HCT116 (cell line): ENCODE measurements at regions not wholly inside any gene's neighbourhood (a gene's known extent, or its start where the extent isn't known, plus 50 kb on each side); places are given as distances from the start of the nearest gene placed in this dataset.

Experiments used
- ATAC-seq: fragments of 200-7000 bp; cut with Tn5 transposase; 2 replicates; pipeline ENCODE4 v1.9.1; 2020; ENCODE audit warnings: mild to moderate bottlenecking, moderate library complexity
- BruUV-seq: library from RNA; stranded (reverse); fragments of 400-500 nt; replicated peaks from 2 replicates; lab custom pipeline; 2021; lab: Mats Ljungman, UMichigan
- CTCF ChIA-PET: fragments of 300-600 bp; sonication (Branson Sonifier 250); formaldehyde crosslinking; loops from one replicate; lab custom pipeline; 2021; ENCODE audit warnings: antibody characterized with exemption; lab: Charles Lee
- POLR2A ChIA-PET: fragments of 300-600, 350-600 bp; sonication (Branson Sonifier 250); formaldehyde crosslinking; loops from one replicate; lab custom pipeline; 2021; ENCODE audit warnings: antibody characterized with exemption; lab: Charles Lee
- RAD21 ChIA-PET, 2 experiments: fragments of 300-600 bp; sonication (Branson Sonifier 250); formaldehyde crosslinking; loops; one replicate each; lab custom pipeline; 2023; ENCODE audit warnings: low total read pairs in 2 of 2; ENCODE audit not compliant: uncharacterized antibody in 2 of 2, unreplicated experiment in 2 of 2, low non-redundant PET in 1 of 2; lab: Charles Lee
- DNase-seq: peaks from one replicate; pipeline ENCODE4 v3.0.0-alpha.2; 2010; ENCODE audit warnings: low read depth, low spot score
- H2AFZ ChIP-seq: fragments of 200-600 bp; shearing (Covaris generic), sonication (generic); 2 replicates; pipeline ENCODE4 v1.6.1; 2017; ENCODE audit warnings: low read depth, mixed run types, mixed read lengths, antibody characterized with exemption, low read length; ENCODE audit not compliant: poor library complexity, severe bottlenecking
- H3K27ac ChIP-seq: 2 replicates; pipeline ENCODE4 v1.5.1; 2012; ENCODE audit warnings: low read depth, low read length
- H3K27me3 ChIP-seq: fragments of 200-600 bp; sonication (generic); 2 replicates; pipeline ENCODE4 v1.6.1; 2016; ENCODE audit warnings: mixed run types, low read length, mixed read lengths; ENCODE audit not compliant: insufficient read depth
- H3K36me3 ChIP-seq, 2 experiments: fragments of 200-500 bp in 1 of 2; fragments of 200-600 bp in 1 of 2; sonication (Bioruptor generic) in 1 of 2; sonication (generic) in 1 of 2; 2 replicates each; pipeline versions ENCODE4 v1.5.1 to v1.6.1; 2014 to 2016; ENCODE audit warnings: low read length in 2 of 2, inconsistent platforms in 1 of 2, mixed read lengths in 1 of 2, mixed run types in 1 of 2; ENCODE audit not compliant: insufficient read depth in 2 of 2, control insufficient read depth in 1 of 2
- H3K4me1 ChIP-seq, 2 experiments: fragments of 200-600 bp in 1 of 2; sonication (generic) in 1 of 2; 2 replicates each; pipeline versions ENCODE4 v1.5.1 to v1.6.1; 2012 to 2017; ENCODE audit warnings: low read length in 2 of 2, inconsistent platforms in 1 of 2, mild to moderate bottlenecking in 1 of 2, mixed read lengths in 1 of 2, mixed run types in 1 of 2, moderate library complexity in 1 of 2; ENCODE audit not compliant: insufficient read depth in 2 of 2, control insufficient read depth in 1 of 2
- H3K4me2 ChIP-seq: fragments of 200-600 bp; sonication (generic); 2 replicates; pipeline ENCODE4 v1.6.1; 2017; ENCODE audit warnings: mixed run types, low read length, mixed read lengths
- H3K4me3 ChIP-seq, 2 experiments: fragments of 200-600 bp in 1 of 2; sonication (generic) in 1 of 2; replicated peaks in 1 of 2; 2 replicates each; pipeline ENCODE4 v1.5.1; 2011 to 2016; ENCODE audit warnings: low read length in 2 of 2, control low read depth in 1 of 2, low read depth in 1 of 2, mild to moderate bottlenecking in 1 of 2, mixed read lengths in 1 of 2, mixed run types in 1 of 2
- H3K79me2 ChIP-seq: fragments of 200-600 bp; sonication (generic); 2 replicates; pipeline ENCODE4 v1.6.1; 2017; ENCODE audit warnings: mild to moderate bottlenecking, mixed run types, low read length, moderate library complexity, mixed read lengths; ENCODE audit not compliant: insufficient read depth
- H3K9ac ChIP-seq: fragments of 200-600 bp; sonication (generic); 2 replicates; pipeline ENCODE4 v1.6.1; 2016; ENCODE audit warnings: low read length, mixed read lengths
- H3K9me2 ChIP-seq: fragments of 200-600 bp; sonication (generic), shearing (Covaris generic); 2 replicates; pipeline ENCODE4 v1.6.1; 2017; ENCODE audit warnings: mixed run types, mild to moderate bottlenecking, moderate library complexity; ENCODE audit not compliant: insufficient read depth
- H3K9me3 ChIP-seq, 2 experiments: fragments of 200-500 bp in 1 of 2; fragments of 200-600 bp in 1 of 2; sonication (Bioruptor generic) in 1 of 2; sonication (generic) in 1 of 2; 2 replicates each; pipeline ENCODE4 v1.6.1; 2014 to 2017; ENCODE audit warnings: low read length in 2 of 2, mixed read lengths in 2 of 2, inconsistent platforms in 1 of 2, low read depth in 1 of 2, mild to moderate bottlenecking in 1 of 2, mixed run types in 1 of 2, moderate library complexity in 1 of 2; ENCODE audit not compliant: control insufficient read depth in 1 of 2, insufficient read depth in 1 of 2
- H4K20me1 ChIP-seq: fragments of 200-600 bp; sonication (generic), shearing (Covaris generic); 2 replicates; pipeline ENCODE4 v1.6.1; 2017; ENCODE audit warnings: mixed run types, mild to moderate bottlenecking, moderate library complexity; ENCODE audit not compliant: insufficient read depth
- CBX3 ChIP-seq: IDR thresholded peaks from 2 replicates; pipeline ENCODE4 v1.6.1; 2012; ENCODE audit warnings: low read depth
- CTCF ChIP-seq, 3 experiments: fragments of 200-600 bp in 1 of 3; sonication (generic) in 1 of 3; IDR thresholded peaks in 2 of 3; conservative IDR thresholded peaks in 1 of 3; 2 replicates each; pipeline ENCODE4 v1.5.1; 2012 to 2017; ENCODE audit warnings: low read depth in 2 of 3, low read length in 2 of 3, antibody characterized with exemption in 1 of 3, borderline replicate concordance in 1 of 3, control low read depth in 1 of 3, mild to moderate bottlenecking in 1 of 3, mixed read lengths in 1 of 3, mixed run types in 1 of 3, moderate library complexity in 1 of 3; ENCODE audit not compliant: insufficient read depth in 1 of 3
- EGR1 ChIP-seq: IDR thresholded peaks from 2 replicates; pipeline ENCODE4 v1.6.1; 2012; ENCODE audit warnings: low read depth
- ELF1 ChIP-seq: IDR thresholded peaks from 2 replicates; pipeline ENCODE4 v1.6.1; 2012; ENCODE audit warnings: low read depth, borderline replicate concordance
- EZH2 ChIP-seq: fragments of 200-600 bp; sonication (generic); IDR thresholded peaks from 2 replicates; pipeline ENCODE4 v1.6.1; 2017; ENCODE audit warnings: antibody characterized with exemption, mixed run types
- EZH2phosphoT487 ChIP-seq: fragments of 200-600 bp; IDR thresholded peaks from 2 replicates; pipeline ENCODE4 v1.6.1; 2018; ENCODE audit warnings: antibody characterized with exemption, borderline replicate concordance
- POLR2A ChIP-seq: IDR thresholded peaks from 2 replicates; pipeline ENCODE4 v1.7.0; 2011; ENCODE audit warnings: borderline replicate concordance; ENCODE audit not compliant: insufficient read depth, insufficient read length; ENCODE audit errors: extremely low read depth
- RAD21 ChIP-seq: IDR thresholded peaks from 2 replicates; pipeline ENCODE4 v1.6.1; 2012; ENCODE audit warnings: low read depth, mild to moderate bottlenecking
- SP1 ChIP-seq: IDR thresholded peaks from 2 replicates; pipeline ENCODE4 v1.6.1; 2012; ENCODE audit warnings: low read depth
- TCF7L2 ChIP-seq: IDR thresholded peaks from 2 replicates; pipeline ENCODE4 v1.7.0; 2011; ENCODE audit warnings: borderline replicate concordance, inconsistent platforms; ENCODE audit not compliant: insufficient read depth, insufficient read length; ENCODE audit errors: extremely low read depth
- YY1 ChIP-seq: IDR thresholded peaks from 2 replicates; pipeline ENCODE4 v1.6.1; 2011; ENCODE audit warnings: low read length, low read depth, moderate library complexity, mild to moderate bottlenecking; ENCODE audit not compliant: insufficient replicate concordance; ENCODE audit errors: extremely low read depth
- ZFX ChIP-seq: fragments of 450-650 bp; IDR thresholded peaks from 2 replicates; pipeline ENCODE4 v1.6.1; 2017
- ZNF274 ChIP-seq: fragments of 200-500 bp; sonication (Bioruptor generic); IDR thresholded peaks from 2 replicates; pipeline ENCODE4 v1.6.1; 2014; ENCODE audit warnings: mild to moderate bottlenecking, low read depth, low read length, inconsistent platforms
- intact Hi-C: fragments of 100-400 bp; cut with micrococcal nuclease; formaldehyde crosslinking; loops from 2 replicates; pipeline ENCODE4 v1.10.0; 2022
- TF ChIP-seq, protein P1 (sequence below): IDR thresholded peaks from 2 replicates; pipeline ENCODE4 v1.6.1; 2012
- TF ChIP-seq, protein P2 (sequence below): IDR thresholded peaks from 2 replicates; pipeline ENCODE4 v1.6.1; 2012; ENCODE audit warnings: low read depth

DNA sequence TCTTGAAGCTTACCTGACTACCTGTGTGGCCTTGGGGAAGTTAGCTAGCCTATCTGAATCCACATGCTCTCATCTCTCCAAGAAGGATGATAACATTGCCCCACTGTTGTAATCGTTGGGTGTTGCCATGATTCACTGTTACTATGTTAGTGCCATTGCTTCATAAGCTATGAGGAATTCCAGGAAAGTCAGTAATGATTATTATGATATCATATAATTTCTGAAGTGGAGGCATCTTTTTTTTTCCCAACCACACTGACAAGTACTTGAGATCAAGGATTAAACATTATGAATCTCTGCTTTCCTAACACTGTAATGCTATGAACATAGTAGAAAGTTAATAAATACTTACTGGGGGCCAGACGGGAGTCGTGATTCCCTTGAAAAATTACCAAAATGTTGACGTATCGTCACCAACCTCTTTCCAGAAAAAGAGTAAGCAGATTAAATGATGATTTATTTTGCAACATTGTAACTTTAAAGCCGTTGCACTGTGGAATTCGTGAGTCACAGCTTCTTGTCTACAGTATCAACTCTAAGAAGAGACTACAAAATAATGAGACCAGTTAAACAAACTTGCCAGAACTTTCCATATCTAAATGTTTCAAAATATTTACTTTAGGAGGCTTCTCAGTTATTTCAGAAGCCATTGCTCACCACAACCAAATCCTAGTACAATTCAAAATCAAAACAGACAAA is 459.9 kb downstream of the PIK3C3 start:
- ChIA-PET CTCF (no interaction called here), RAD21 (no interaction called here), POLR2A (no interaction called here)
- Histone ChIP-seq H3K4me2 (no peak overlapping the region), H3K79me2 (no peaks in the 10 kb centered on the region), H3K4me3 (no peak overlapping the region), H3K36me3 (no peaks in the 10 kb centered on the region), H3K4me1 (no peaks in the 10 kb centered on the region), H3K9me2 (no peaks in the 10 kb centered on the region), H3K27me3 (no peaks in the 10 kb centered on the region), H3K9ac (no peak overlapping the region), H2AFZ (no peak overlapping the region), H3K27ac (no peak overlapping the region), H4K20me1 (no peaks in the 10 kb centered on the region), H3K9me3 (peaks cover 0 to 18% of the 10 kb centered on the region in 2 experiments; a peak in 2 of 4 replicates)
- TF ChIP-seq ZFX (no peak), EZH2 (no peak), SP1 (no peak), CBX3 (no peak), TCF7L2 (no peak), ELF1 (no peak), RAD21 (no peak)
- no peak for ATAC-seq
- BruUV-seq: no TSS peak
- intact Hi-C loops: no loop called here
- DNase-seq: no peak

GRCh38 chr18:42417189-42417588 is 462.2 kb downstream of the PIK3C3 start:
- Histone ChIP-seq H2AFZ (no peak overlapping the region), H3K27me3 (no peaks in the 10 kb centered on the region), H3K4me3 (no peak overlapping the region), H4K20me1 (no peaks in the 10 kb centered on the region), H3K27ac (no peak overlapping the region), H3K9me2 (no peaks in the 10 kb centered on the region), H3K9me3 (peaks cover 0 to 14% of the 10 kb centered on the region in 2 experiments; a peak in 2 of 4 replicates), H3K36me3 (no peaks in the 10 kb centered on the region), H3K4me1 (no peaks in the 10 kb centered on the region), H3K79me2 (no peaks in the 10 kb centered on the region), H3K4me2 (no peak overlapping the region), H3K9ac (no peak overlapping the region)
- POLR2A ChIA-PET: no interaction called here
- RAD21 ChIA-PET: no interaction called here
- ATAC-seq: no peak
- DNase-seq: no peak
- no TSS peak for BruUV-seq
- CTCF ChIA-PET: no interaction called here
- intact Hi-C loops: no loop called here
- TF ChIP-seq ZFX (no peak), ZNF274 (no peak), YY1 (no peak), RAD21 (no peak), POLR2A (no peak), EZH2phosphoT487 (no peak), EGR1 (no peak), TCF7L2 (no peak), CTCF (IDR thresholded peaks at IDR 0.05 in 2 of 3, conservative IDR thresholded peaks at IDR 0.05 in 1 of 3; ENCODE audit: borderline replicate concordance in 1 of 3, insufficient read depth in 1 of 3, low read depth in 2 of 3, low read length in 2 of 3) (no peak)
- TF ChIP-seq, protein P1, sequence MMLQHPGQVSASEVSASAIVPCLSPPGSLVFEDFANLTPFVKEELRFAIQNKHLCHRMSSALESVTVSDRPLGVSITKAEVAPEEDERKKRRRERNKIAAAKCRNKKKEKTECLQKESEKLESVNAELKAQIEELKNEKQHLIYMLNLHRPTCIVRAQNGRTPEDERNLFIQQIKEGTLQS: no peak
- TF ChIP-seq, protein P2, sequence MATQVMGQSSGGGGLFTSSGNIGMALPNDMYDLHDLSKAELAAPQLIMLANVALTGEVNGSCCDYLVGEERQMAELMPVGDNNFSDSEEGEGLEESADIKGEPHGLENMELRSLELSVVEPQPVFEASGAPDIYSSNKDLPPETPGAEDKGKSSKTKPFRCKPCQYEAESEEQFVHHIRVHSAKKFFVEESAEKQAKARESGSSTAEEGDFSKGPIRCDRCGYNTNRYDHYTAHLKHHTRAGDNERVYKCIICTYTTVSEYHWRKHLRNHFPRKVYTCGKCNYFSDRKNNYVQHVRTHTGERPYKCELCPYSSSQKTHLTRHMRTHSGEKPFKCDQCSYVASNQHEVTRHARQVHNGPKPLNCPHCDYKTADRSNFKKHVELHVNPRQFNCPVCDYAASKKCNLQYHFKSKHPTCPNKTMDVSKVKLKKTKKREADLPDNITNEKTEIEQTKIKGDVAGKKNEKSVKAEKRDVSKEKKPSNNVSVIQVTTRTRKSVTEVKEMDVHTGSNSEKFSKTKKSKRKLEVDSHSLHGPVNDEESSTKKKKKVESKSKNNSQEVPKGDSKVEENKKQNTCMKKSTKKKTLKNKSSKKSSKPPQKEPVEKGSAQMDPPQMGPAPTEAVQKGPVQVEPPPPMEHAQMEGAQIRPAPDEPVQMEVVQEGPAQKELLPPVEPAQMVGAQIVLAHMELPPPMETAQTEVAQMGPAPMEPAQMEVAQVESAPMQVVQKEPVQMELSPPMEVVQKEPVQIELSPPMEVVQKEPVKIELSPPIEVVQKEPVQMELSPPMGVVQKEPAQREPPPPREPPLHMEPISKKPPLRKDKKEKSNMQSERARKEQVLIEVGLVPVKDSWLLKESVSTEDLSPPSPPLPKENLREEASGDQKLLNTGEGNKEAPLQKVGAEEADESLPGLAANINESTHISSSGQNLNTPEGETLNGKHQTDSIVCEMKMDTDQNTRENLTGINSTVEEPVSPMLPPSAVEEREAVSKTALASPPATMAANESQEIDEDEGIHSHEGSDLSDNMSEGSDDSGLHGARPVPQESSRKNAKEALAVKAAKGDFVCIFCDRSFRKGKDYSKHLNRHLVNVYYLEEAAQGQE: no peak
